ENCODE measurements at regions not wholly inside any gene's neighbourhood (a gene's known extent, or its start where the extent isn't known, plus 50 kb on each side); places are given as distances from the start of the nearest gene placed in this dataset.
"Not testable (repeated sequence)": the region's sequence is repeated elsewhere in the genome, so short reads cannot be mapped to it uniquely, and the experiment has no call there.

GRCh38 chrX:39426101-39426500 lies 624.8 kb downstream of the MID1IP1 start:
- in situ Hi-C loops (cut with MboI; ENCODE audit: low sequenced_read_pairs) = no loop called here

GRCh38 chrX:39427492-39427891 lies 626.2 kb downstream of the MID1IP1 start:
- in situ Hi-C loops (cut with MboI; ENCODE audit: low sequenced_read_pairs) = no loop called here

- in situ Hi-C loops (cut with MboI; ENCODE audit: low sequenced_read_pairs) = no loop called here
These were observed 626.6 kb downstream of the MID1IP1 start for GRCh38 chrX:39427906-39428305.

- in situ Hi-C loops (cut with MboI; ENCODE audit: low sequenced_read_pairs) = no loop called here
These were observed 629.3 kb downstream of the MID1IP1 start for GRCh38 chrX:39430551-39430950.

GRCh38 chrX:39431893-39432292 lies 630.6 kb downstream of the MID1IP1 start:
- in situ Hi-C loops (cut with MboI; ENCODE audit: low sequenced_read_pairs) = no loop called here

- in situ Hi-C loops (cut with MboI; ENCODE audit: low sequenced_read_pairs) = not testable (repeated sequence)
These were observed 633.4 kb downstream of the MID1IP1 start for GRCh38 chrX:39434671-39435070.

- in situ Hi-C loops (cut with MboI; ENCODE audit: low sequenced_read_pairs) = not testable (repeated sequence)
These were observed 635.3 kb downstream of the MID1IP1 start for GRCh38 chrX:39436538-39436937.

GRCh38 chrX:39437670-39438441 lies 636.6 kb downstream of the MID1IP1 start:
- in situ Hi-C loops (cut with MboI; ENCODE audit: low sequenced_read_pairs) = no loop called here

GRCh38 chrX:39438603-39439602 lies 637.6 kb downstream of the MID1IP1 start:
- in situ Hi-C loops (cut with MboI; ENCODE audit: low sequenced_read_pairs) = no loop called here

GRCh38 chrX:39439906-39440798 lies 638.9 kb downstream of the MID1IP1 start:
- in situ Hi-C loops (cut with MboI; ENCODE audit: low sequenced_read_pairs) = no loop called here

GRCh38 chrX:39440799-39441284 lies 639.6 kb downstream of the MID1IP1 start:
- in situ Hi-C loops (cut with MboI; ENCODE audit: low sequenced_read_pairs) = no loop called here

- in situ Hi-C loops (cut with MboI; ENCODE audit: low sequenced_read_pairs) = no loop called here
These were observed 641.1 kb downstream of the MID1IP1 start for GRCh38 chrX:39442332-39442731.

- in situ Hi-C loops (cut with MboI; ENCODE audit: low sequenced_read_pairs) = no loop called here
These were observed 642.0 kb downstream of the MID1IP1 start for GRCh38 chrX:39443240-39443639.

- in situ Hi-C loops (cut with MboI; ENCODE audit: low sequenced_read_pairs) = no loop called here
These were observed 644.1 kb downstream of the MID1IP1 start for GRCh38 chrX:39445336-39445735.

GRCh38 chrX:39449352-39449751 lies 648.1 kb downstream of the MID1IP1 start:
- in situ Hi-C loops (cut with MboI; ENCODE audit: low sequenced_read_pairs) = no loop called here

GRCh38 chrX:39450234-39450977 lies 647.4 kb downstream of the BCOR start:
- in situ Hi-C loops (cut with MboI; ENCODE audit: low sequenced_read_pairs) = no loop called here

- in situ Hi-C loops (cut with MboI; ENCODE audit: low sequenced_read_pairs) = no loop called here
These were observed 646.7 kb downstream of the BCOR start for GRCh38 chrX:39451046-39451445.

GRCh38 chrX:39452401-39452800 lies 645.4 kb downstream of the BCOR start:
- in situ Hi-C loops (cut with MboI; ENCODE audit: low sequenced_read_pairs) = no loop called here

GRCh38 chrX:39453889-39454621 lies 643.7 kb downstream of the BCOR start:
- in situ Hi-C loops (cut with MboI; ENCODE audit: low sequenced_read_pairs) = no loop called here
